ENCODE measurements at regions not wholly inside any gene's neighbourhood (a gene's known extent, or its start where the extent isn't known, plus 50 kb on each side); places are given as distances from the start of the nearest gene placed in this dataset.
"Not testable (repeated sequence)": the region's sequence is repeated elsewhere in the genome, so short reads cannot be mapped to it uniquely, and the experiment has no call there.

DNA sequence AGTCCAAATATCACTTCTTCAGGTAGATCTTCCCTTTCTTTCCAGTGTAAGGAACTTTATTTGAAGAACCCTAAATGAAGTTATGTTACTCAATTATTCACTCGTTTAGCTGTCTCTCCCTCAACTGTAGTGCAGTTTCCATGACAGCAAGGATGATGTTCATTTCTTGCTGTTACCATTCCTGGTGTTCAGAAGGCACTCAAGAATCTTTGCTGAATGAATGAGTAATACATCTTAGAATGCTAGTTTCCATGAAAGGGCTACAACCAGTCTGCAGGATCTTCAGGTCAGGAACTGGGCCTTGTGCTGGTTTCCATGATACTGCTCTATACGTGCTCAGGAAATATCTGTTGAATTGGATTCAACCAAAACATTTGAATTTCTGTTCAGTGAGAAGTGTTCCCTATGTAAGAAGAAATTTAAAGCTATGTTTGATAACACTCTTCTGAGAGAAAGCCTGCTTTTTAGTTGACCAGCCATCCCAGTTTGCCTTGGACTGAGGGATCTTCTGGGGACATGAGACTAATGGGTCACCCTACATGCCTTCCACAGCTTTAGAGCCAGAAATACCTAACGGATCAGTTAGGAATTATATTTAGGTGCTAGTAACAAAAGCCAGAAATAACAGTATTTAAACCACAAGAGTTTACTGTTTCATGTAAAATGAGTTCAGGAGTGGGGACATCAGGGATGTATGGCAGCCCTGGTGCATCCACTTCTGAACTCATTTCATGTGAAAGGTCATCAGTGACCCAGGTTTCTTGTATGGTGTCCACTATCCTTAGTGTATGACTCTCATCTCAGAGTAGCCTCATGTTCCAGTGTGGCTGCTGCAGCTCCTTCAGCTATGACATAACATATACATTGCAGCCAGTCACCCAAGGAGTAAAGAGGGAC, 500.1 kb upstream of the SGCD start:
- H3K36me3 ChIP-seq (ENCODE audit: insufficient read depth, low read length): no peaks in the 10 kb centered on the region
- no peak for DNase-seq
- Mint-ChIP-seq H3K9me3 (no peaks in the 10 kb centered on the region), H3K27ac (no peak overlapping the region), H3K4me1 (ENCODE audit: low read depth) (no peaks in the 10 kb centered on the region), H3K36me3 (ENCODE audit: low read depth) (no peaks in the 10 kb centered on the region), H3K4me3 (no peak overlapping the region), H3K27me3 (no peaks in the 10 kb centered on the region)
- no peak overlapping the region for H3K4me3 ChIP-seq (ENCODE audit: low read length)
- H3K27me3 ChIP-seq (ENCODE audit: control insufficient read depth in 1 of 2, insufficient read depth in 2 of 2, low read length in 2 of 2): no peaks in the 10 kb centered on the region
- no peak for TF ChIP-seq CTCF (IDR thresholded peaks at IDR 0.05)
- H3K4me1 ChIP-seq (ENCODE audit: insufficient read depth, low read length): no peaks in the 10 kb centered on the region
- H3K27ac ChIP-seq (ENCODE audit: low read depth in 1 of 2, low read length in 2 of 2): no peak overlapping the region
- no peak for ATAC-seq (ENCODE audit: poor library complexity)
- intact Hi-C loops (cut with DNase I, micrococcal nuclease): no loop called here
- CTCF ChIA-PET: no interaction called here
- POLR2A ChIA-PET: no interaction called here
- no peaks in the 10 kb centered on the region for H3K9me3 ChIP-seq (ENCODE audit: control insufficient read depth in 1 of 2, insufficient read depth in 1 of 2, low read length in 2 of 2)

DNA sequence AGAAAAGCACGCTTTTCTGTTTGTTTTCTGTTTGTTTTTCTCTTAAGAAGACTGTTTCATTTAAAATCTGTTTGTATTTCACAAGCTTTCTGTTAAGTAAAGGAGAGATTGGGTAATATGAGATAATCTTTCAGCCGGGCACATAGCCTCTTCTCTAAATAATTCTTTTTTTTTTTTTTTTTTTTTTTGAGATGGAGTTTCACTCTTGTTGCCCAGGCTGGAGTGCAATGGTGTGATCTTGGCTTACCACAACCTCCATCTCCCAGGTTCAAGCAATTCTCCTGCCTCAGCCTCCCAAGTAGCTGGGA, 499.5 kb upstream of the SGCD start:
- H3K36me3 Mint-ChIP-seq (ENCODE audit: low read depth); H3K27ac Mint-ChIP-seq; POLR2A ChIA-PET; H3K4me3 ChIP-seq (ENCODE audit: low read length); intact Hi-C loops (cut with DNase I, micrococcal nuclease); DNase-seq; ATAC-seq (ENCODE audit: poor library complexity); H3K27me3 Mint-ChIP-seq; H3K9me3 ChIP-seq (ENCODE audit: control insufficient read depth in 1 of 2, insufficient read depth in 1 of 2, low read length in 2 of 2); H3K27ac ChIP-seq (ENCODE audit: low read depth in 1 of 2, low read length in 2 of 2); H3K27me3 ChIP-seq (ENCODE audit: control insufficient read depth in 1 of 2, insufficient read depth in 2 of 2, low read length in 2 of 2); CTCF ChIA-PET; H3K4me3 Mint-ChIP-seq; H3K4me1 Mint-ChIP-seq (ENCODE audit: low read depth); H3K9me3 Mint-ChIP-seq; H3K4me1 ChIP-seq (ENCODE audit: insufficient read depth, low read length); H3K36me3 ChIP-seq (ENCODE audit: insufficient read depth, low read length): not testable (repeated sequence)

- TF ChIP-seq CTCF (IDR thresholded peaks at IDR 0.05): no peak
- Mint-ChIP-seq H3K4me3 (no peak overlapping the region), H3K27ac (no peak overlapping the region), H3K9me3 (no peaks in the 10 kb centered on the region), H3K36me3 (ENCODE audit: low read depth) (no peaks in the 10 kb centered on the region), H3K27me3 (no peaks in the 10 kb centered on the region), H3K4me1 (ENCODE audit: low read depth) (no peaks in the 10 kb centered on the region)
- ChIA-PET CTCF (no interaction called here), POLR2A (no interaction called here)
- Histone ChIP-seq H3K27ac (ENCODE audit: low read depth in 1 of 2, low read length in 2 of 2) (no peak overlapping the region), H3K4me1 (ENCODE audit: insufficient read depth, low read length) (no peaks in the 10 kb centered on the region), H3K36me3 (ENCODE audit: insufficient read depth, low read length) (no peaks in the 10 kb centered on the region), H3K9me3 (ENCODE audit: control insufficient read depth in 1 of 2, insufficient read depth in 1 of 2, low read length in 2 of 2) (no peaks in the 10 kb centered on the region), H3K27me3 (ENCODE audit: control insufficient read depth in 1 of 2, insufficient read depth in 2 of 2, low read length in 2 of 2) (no peaks in the 10 kb centered on the region), H3K4me3 (ENCODE audit: low read length) (no peak overlapping the region)
- DNase-seq (no peak), ATAC-seq (ENCODE audit: poor library complexity) (no peak)
- intact Hi-C loops (cut with DNase I, micrococcal nuclease): no loop called here
These were observed 499.0 kb upstream of the SGCD start for GRCh38 chr5:155827949-155828348.

- H3K27ac Mint-ChIP-seq: no peak overlapping the region
These were observed 495.5 kb upstream of the SGCD start for GRCh38 chr5:155831491-155831890.

More at GRCh38 chr5:155831491-155831890, 495.5 kb upstream of the SGCD start:
- H3K27me3 ChIP-seq (ENCODE audit: control insufficient read depth in 1 of 2, insufficient read depth in 2 of 2, low read length in 2 of 2): no peaks in the 10 kb centered on the region
- Mint-ChIP-seq H3K4me1 (ENCODE audit: low read depth) (no peaks in the 10 kb centered on the region), H3K9me3 (no peaks in the 10 kb centered on the region), H3K36me3 (ENCODE audit: low read depth) (no peaks in the 10 kb centered on the region), H3K27me3 (peaks cover 4% of the 10 kb centered on the region), H3K4me3 (no peak overlapping the region)
- no peak for DNase-seq
- no peak for TF ChIP-seq CTCF (IDR thresholded peaks at IDR 0.05)
- no peaks in the 10 kb centered on the region for H3K4me1 ChIP-seq (ENCODE audit: insufficient read depth, low read length)
- H3K4me3 ChIP-seq (ENCODE audit: low read length): no peak overlapping the region
- intact Hi-C loops (cut with DNase I, micrococcal nuclease): no loop called here
- ChIA-PET POLR2A (interaction anchor here (0.6 kb wide), 1 partner anchor 53 kb away, joined by 3 read pairs; no protein-coding TSS in a partner anchor), CTCF (no interaction called here)
- H3K27ac ChIP-seq (ENCODE audit: low read depth in 1 of 2, low read length in 2 of 2): no peak overlapping the region
- ATAC-seq (ENCODE audit: poor library complexity): no peak
- H3K9me3 ChIP-seq (ENCODE audit: control insufficient read depth in 1 of 2, insufficient read depth in 1 of 2, low read length in 2 of 2): no peaks in the 10 kb centered on the region
- no peaks in the 10 kb centered on the region for H3K36me3 ChIP-seq (ENCODE audit: insufficient read depth, low read length)
